Stimulated activated CD4-positive, alpha-beta T cell treated with anti-CD3 and anti-CD28 coated beads, Interleukin-2, amount 100 ng/mL, for 24 hours (primary cell): ENCODE measurements at regions not wholly inside any gene's neighbourhood (a gene's known extent, or its start where the extent isn't known, plus 50 kb on each side); places are given as distances from the start of the nearest gene placed in this dataset.

Experiments
- DNase-seq, 2 donors: peaks; one replicate each; pipeline ENCODE4 v3.0.0-alpha.2; 2020

- DNase-seq: no peak
Measured at GRCh38 chr4:23324021-23324690, 565.7 kb downstream of the PPARGC1A start.

GRCh38 chr4:23323436-23323835 lies 566.4 kb downstream of the PPARGC1A start:
- no peak for DNase-seq

GRCh38 chr4:23322732-23323131 lies 567.1 kb downstream of the PPARGC1A start:
- DNase-seq: no peak

- DNase-seq: no peak
Measured at GRCh38 chr4:23320931-23321587, 568.8 kb downstream of the PPARGC1A start.

- no peak for DNase-seq
Measured at GRCh38 chr4:23312686-23313085, 577.2 kb downstream of the PPARGC1A start.

- no peak for DNase-seq
Measured at GRCh38 chr4:23311983-23312382, 577.9 kb downstream of the PPARGC1A start.

GRCh38 chr4:23305026-23305425 lies 584.8 kb downstream of the PPARGC1A start:
- no peak for DNase-seq

GRCh38 chr4:23298371-23298770 lies 591.5 kb downstream of the PPARGC1A start:
- no peak for DNase-seq

- no peak for DNase-seq
Measured at GRCh38 chr4:23297327-23297726, 592.5 kb downstream of the PPARGC1A start.

GRCh38 chr4:23291139-23291538 lies 598.4 kb downstream of the GBA3 start:
- no peak for DNase-seq

GRCh38 chr4:23290656-23291055 lies 597.9 kb downstream of the GBA3 start:
- no peak for DNase-seq

GRCh38 chr4:23279377-23279986 lies 586.7 kb downstream of the GBA3 start:
- DNase-seq: no peak

- DNase-seq: no peak
Measured at GRCh38 chr4:23278845-23279244, 586.1 kb downstream of the GBA3 start.

- no peak for DNase-seq
Measured at GRCh38 chr4:23276076-23276475, 583.3 kb downstream of the GBA3 start.

- no peak for DNase-seq
Measured at GRCh38 chr4:23269566-23269965, 576.8 kb downstream of the GBA3 start.

- DNase-seq: no peak
Measured at GRCh38 chr4:23268072-23268771, 575.5 kb downstream of the GBA3 start.

- DNase-seq: no peak
Measured at GRCh38 chr4:23266401-23266800, 573.7 kb downstream of the GBA3 start.

- DNase-seq: no peak
Measured at GRCh38 chr4:23260511-23260910, 567.8 kb downstream of the GBA3 start.

GRCh38 chr4:23245203-23245832 lies 552.6 kb downstream of the GBA3 start:
- DNase-seq: no peak

- DNase-seq: no peak
Measured at GRCh38 chr4:23242962-23243361, 550.2 kb downstream of the GBA3 start.

- no peak for DNase-seq
Measured at GRCh38 chr4:23241408-23241807, 548.7 kb downstream of the GBA3 start.

GRCh38 chr4:23238848-23239247 lies 546.1 kb downstream of the GBA3 start:
- no peak for DNase-seq

- no peak for DNase-seq
Measured at GRCh38 chr4:23237771-23238170, 545.0 kb downstream of the GBA3 start.
